Activated B cell treated with CpG ODN at 0.5 μM for 24 hours (primary cell): ENCODE measurements at regions not wholly inside any gene's neighbourhood (a gene's known extent, or its start where the extent isn't known, plus 50 kb on each side); places are given as distances from the start of the nearest gene placed in this dataset.

ENCODE experiments used
- ATAC-seq: fragments of 200-7000 bp; cut with Tn5 transposase; one replicate; pipeline ENCODE4 v1.10.0; 2021; ENCODE audit warnings: low read depth, mild to moderate bottlenecking, moderate library complexity
- CTCF ChIA-PET: fragments of 350-600 bp; sonication (Branson Sonifier 250); formaldehyde crosslinking; loops from one replicate; lab custom pipeline; 2021; ENCODE audit warnings: antibody characterized with exemption; lab: Charles Lee
- POLR2A ChIA-PET: fragments of 350-600 bp; sonication (Branson Sonifier 250); formaldehyde crosslinking; loops from one replicate; lab custom pipeline; 2021; ENCODE audit warnings: antibody characterized with exemption; lab: Charles Lee
- DNase-seq: peaks from one replicate; pipeline ENCODE4 v3.0.0; 2022
- H3K27ac Mint-ChIP-seq: one replicate; pipeline ENCODE4 v1.8.0; 2020; ENCODE audit warnings: mixed read lengths
- H3K27me3 Mint-ChIP-seq: one replicate; pipeline ENCODE4 v1.8.0; 2021; ENCODE audit warnings: mixed read lengths
- H3K36me3 Mint-ChIP-seq: one replicate; pipeline ENCODE4 v1.8.0; 2021; ENCODE audit warnings: low read depth, mixed read lengths
- H3K4me1 Mint-ChIP-seq: one replicate; pipeline ENCODE4 v1.8.0; 2021; ENCODE audit warnings: mixed read lengths
- H3K4me3 Mint-ChIP-seq: one replicate; pipeline ENCODE4 v1.8.0; 2020; ENCODE audit warnings: mild to moderate bottlenecking, mixed read lengths
- H3K9me3 Mint-ChIP-seq: one replicate; pipeline ENCODE4 v1.8.0; 2020; ENCODE audit warnings: mixed read lengths
- intact Hi-C: fragments of 100-400 bp; cut with micrococcal nuclease; formaldehyde crosslinking; loops from one replicate; pipeline ENCODE4 v1.15.1; 2024
- TF ChIP-seq, protein P1 (sequence below): fragments of 200-600 bp; IDR thresholded peaks from one replicate; pipeline ENCODE4 v1.8.0; 2022; ENCODE audit warnings: antibody characterized with exemption, mild to moderate bottlenecking

DNA sequence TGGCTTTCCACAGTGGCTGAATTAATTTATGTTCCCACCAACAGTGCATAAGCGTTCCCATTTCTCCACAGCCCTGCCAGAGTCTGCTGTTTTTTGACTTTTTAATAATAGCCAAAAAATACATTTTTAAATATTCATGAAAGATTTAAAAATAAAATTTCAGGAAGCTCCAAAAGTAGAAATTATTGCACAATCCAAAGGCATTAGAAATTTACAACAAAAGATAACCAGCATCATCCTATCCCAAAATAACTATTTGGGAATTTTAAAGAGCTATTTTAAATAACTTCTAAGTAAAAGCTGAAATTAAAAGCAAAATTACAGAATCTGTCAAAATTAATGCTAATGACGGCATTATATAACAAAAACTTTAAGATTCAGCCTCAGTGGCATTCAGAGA, 131.5 kb downstream of the QDPR start:
- H3K27ac Mint-ChIP-seq: no peak overlapping the region
- peaks cover 6% of the 10 kb centered on the region for H3K9me3 Mint-ChIP-seq
- ChIA-PET CTCF (no interaction called here), POLR2A (no interaction called here)
- peaks cover 3% of the 10 kb centered on the region for H3K4me1 Mint-ChIP-seq
- TF ChIP-seq, protein P1, sequence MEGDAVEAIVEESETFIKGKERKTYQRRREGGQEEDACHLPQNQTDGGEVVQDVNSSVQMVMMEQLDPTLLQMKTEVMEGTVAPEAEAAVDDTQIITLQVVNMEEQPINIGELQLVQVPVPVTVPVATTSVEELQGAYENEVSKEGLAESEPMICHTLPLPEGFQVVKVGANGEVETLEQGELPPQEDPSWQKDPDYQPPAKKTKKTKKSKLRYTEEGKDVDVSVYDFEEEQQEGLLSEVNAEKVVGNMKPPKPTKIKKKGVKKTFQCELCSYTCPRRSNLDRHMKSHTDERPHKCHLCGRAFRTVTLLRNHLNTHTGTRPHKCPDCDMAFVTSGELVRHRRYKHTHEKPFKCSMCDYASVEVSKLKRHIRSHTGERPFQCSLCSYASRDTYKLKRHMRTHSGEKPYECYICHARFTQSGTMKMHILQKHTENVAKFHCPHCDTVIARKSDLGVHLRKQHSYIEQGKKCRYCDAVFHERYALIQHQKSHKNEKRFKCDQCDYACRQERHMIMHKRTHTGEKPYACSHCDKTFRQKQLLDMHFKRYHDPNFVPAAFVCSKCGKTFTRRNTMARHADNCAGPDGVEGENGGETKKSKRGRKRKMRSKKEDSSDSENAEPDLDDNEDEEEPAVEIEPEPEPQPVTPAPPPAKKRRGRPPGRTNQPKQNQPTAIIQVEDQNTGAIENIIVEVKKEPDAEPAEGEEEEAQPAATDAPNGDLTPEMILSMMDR: no peak
- no peak for ATAC-seq
- H3K4me3 Mint-ChIP-seq: no peak overlapping the region
- H3K36me3 Mint-ChIP-seq: no peaks in the 10 kb centered on the region
- peaks cover 4% of the 10 kb centered on the region for H3K27me3 Mint-ChIP-seq
- no peak for DNase-seq
- intact Hi-C loops: no loop called here

- H3K4me1 Mint-ChIP-seq: no peaks in the 10 kb centered on the region
- no peak overlapping the region for H3K27ac Mint-ChIP-seq
- DNase-seq (no peak), ATAC-seq (no peak)
- ChIA-PET CTCF (no interaction called here), POLR2A (no interaction called here)
- H3K4me3 Mint-ChIP-seq: no peak overlapping the region
- no peaks in the 10 kb centered on the region for H3K36me3 Mint-ChIP-seq
- peaks cover 4% of the 10 kb centered on the region for H3K27me3 Mint-ChIP-seq
- TF ChIP-seq, protein P1: no peak
- intact Hi-C loops: no loop called here
- no peaks in the 10 kb centered on the region for H3K9me3 Mint-ChIP-seq
These were observed 135.7 kb downstream of the QDPR start for GRCh38 chr4:17376205-17376604.

- intact Hi-C loops: no loop called here
- ChIA-PET POLR2A (no interaction called here), CTCF (no interaction called here)
- Mint-ChIP-seq H3K27me3 (peaks cover 4% of the 10 kb centered on the region), H3K4me3 (no peak overlapping the region), H3K9me3 (no peaks in the 10 kb centered on the region), H3K4me1 (no peaks in the 10 kb centered on the region), H3K27ac (no peak overlapping the region), H3K36me3 (no peaks in the 10 kb centered on the region)
- ATAC-seq (no peak), DNase-seq (no peak)
- TF ChIP-seq, protein P1: no peak
These were observed 138.2 kb downstream of the QDPR start for GRCh38 chr4:17373666-17374065.

DNA sequence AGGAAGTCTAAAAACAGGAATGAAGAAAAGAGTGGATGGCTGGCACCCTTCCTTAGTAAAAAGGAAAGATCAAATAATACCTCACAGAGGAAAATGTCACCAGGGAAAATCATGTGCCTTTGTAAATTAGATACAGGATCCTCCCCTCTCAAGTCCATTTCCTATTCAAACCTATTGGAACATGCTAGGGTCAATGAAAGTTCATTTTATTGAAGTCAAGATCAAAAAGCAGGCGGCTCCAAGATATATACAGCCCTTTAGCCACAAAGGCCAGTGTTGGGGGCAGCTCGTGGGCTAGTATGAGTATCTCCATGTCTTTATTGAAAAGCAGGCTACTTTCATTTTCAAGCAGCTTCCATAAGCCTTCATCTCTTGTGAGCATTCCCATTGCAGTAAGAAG, 141.1 kb downstream of the QDPR start:
- POLR2A ChIA-PET: no interaction called here
- H3K4me3 Mint-ChIP-seq: no peak overlapping the region
- no peaks in the 10 kb centered on the region for H3K9me3 Mint-ChIP-seq
- CTCF ChIA-PET: no interaction called here
- H3K4me1 Mint-ChIP-seq: no peaks in the 10 kb centered on the region
- TF ChIP-seq, protein P1: no peak
- intact Hi-C loops: no loop called here
- no peak for DNase-seq
- no peaks in the 10 kb centered on the region for H3K27me3 Mint-ChIP-seq
- ATAC-seq: no peak
- H3K27ac Mint-ChIP-seq: no peak overlapping the region
- H3K36me3 Mint-ChIP-seq: no peaks in the 10 kb centered on the region

DNA sequence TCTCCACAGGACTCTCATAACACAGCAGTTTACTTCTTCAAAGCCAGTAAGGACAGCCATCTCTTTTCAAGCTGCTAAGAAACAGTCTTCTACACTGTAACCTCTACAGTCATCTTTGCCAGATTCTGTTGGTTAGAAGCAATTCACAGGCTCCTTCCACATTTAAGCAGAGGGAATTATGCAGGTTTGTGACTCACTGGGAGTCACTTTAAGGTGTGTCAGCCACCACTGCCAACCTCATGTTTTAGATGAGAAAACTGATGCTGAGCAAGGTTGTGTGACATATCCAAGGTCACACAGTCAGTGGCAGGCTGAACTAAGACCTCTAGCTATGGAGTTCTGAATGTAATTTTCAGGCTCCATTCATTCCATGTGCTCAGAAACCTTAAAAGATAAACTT, 143.5 kb downstream of the QDPR start:
- no peak for DNase-seq
- Mint-ChIP-seq H3K9me3 (no peaks in the 10 kb centered on the region), H3K27me3 (peaks cover 4% of the 10 kb centered on the region), H3K4me3 (no peak overlapping the region), H3K4me1 (no peaks in the 10 kb centered on the region), H3K27ac (no peak overlapping the region), H3K36me3 (no peaks in the 10 kb centered on the region)
- ATAC-seq: no peak
- intact Hi-C loops: no loop called here
- CTCF ChIA-PET: no interaction called here
- TF ChIP-seq, protein P1: no peak
- POLR2A ChIA-PET: no interaction called here
